GM23248 (cell line): ENCODE measurements at regions not wholly inside any gene's neighbourhood (a gene's known extent, or its start where the extent isn't known, plus 50 kb on each side); places are given as distances from the start of the nearest gene placed in this dataset.

ENCODE experiments used
- EZH2 ChIP-seq: fragments of 200-600 bp; sonication (generic); IDR thresholded peaks from 2 replicates; pipeline ENCODE4 v1.6.1; 2018; ENCODE audit warnings: antibody characterized with exemption, mild to moderate bottlenecking; ENCODE audit not compliant: insufficient read depth, poor library complexity, severe bottlenecking
- EZH2phosphoT487 ChIP-seq: fragments of 200-600 bp; sonication (generic); IDR thresholded peaks from 2 replicates; pipeline ENCODE4 v1.6.1; 2018; ENCODE audit warnings: antibody characterized with exemption, moderate library complexity, mild to moderate bottlenecking, low read depth; ENCODE audit not compliant: insufficient read depth

DNA sequence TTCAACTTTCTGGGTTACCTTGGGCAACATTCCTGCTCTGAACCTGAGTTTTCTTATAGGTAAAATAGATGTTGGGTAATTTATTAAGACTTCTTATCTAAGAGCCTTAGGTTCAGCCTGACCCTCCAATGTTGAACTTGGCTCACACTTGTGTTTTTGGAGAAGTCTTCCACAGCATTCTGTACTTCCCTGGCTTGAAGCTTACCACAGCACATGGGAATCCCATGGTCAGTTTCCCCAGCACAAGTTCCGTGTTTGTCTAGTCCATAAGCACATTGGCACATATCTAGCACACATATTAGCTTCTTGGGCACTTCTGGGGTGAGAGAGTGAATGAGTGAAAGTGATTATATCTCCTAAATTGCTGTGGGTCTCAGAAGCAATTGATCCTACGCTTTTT lies 782.5 kb upstream of the HS6ST1 start:
- TF ChIP-seq EZH2 (no peak), EZH2phosphoT487 (no peak)
